Fibroblast of pulmonary artery (primary cell): ENCODE measurements at regions not wholly inside any gene's neighbourhood (a gene's known extent, or its start where the extent isn't known, plus 50 kb on each side); places are given as distances from the start of the nearest gene placed in this dataset.

ENCODE experiments used
- DNase-seq: peaks from one replicate; pipeline ENCODE4 v3.0.0-alpha.2; 2010; ENCODE audit warnings: low read depth
- H3K4me3 ChIP-seq: replicated peaks from 2 replicates; pipeline ENCODE4 v1.5.1; 2011; ENCODE audit warnings: low read depth, mild to moderate bottlenecking, control low read depth, low read length, moderate library complexity
- CTCF ChIP-seq: IDR thresholded peaks from 2 replicates; pipeline ENCODE4 v1.5.1; 2011; ENCODE audit warnings: mild to moderate bottlenecking, control low read depth, low read length, inconsistent platforms; ENCODE audit errors: missing control alignments

- H3K4me3 ChIP-seq = no peak overlapping the region
- no peak for TF ChIP-seq CTCF
- no peak for DNase-seq
Observed at GRCh38 chr19:5220866-5221265, 119.7 kb downstream of the PTPRS start.

- DNase-seq = no peak
- TF ChIP-seq CTCF = no peak
- no peak overlapping the region for H3K4me3 ChIP-seq
Observed at GRCh38 chr19:5220361-5220760, 120.3 kb downstream of the PTPRS start.

- DNase-seq = no peak
- TF ChIP-seq CTCF = no peak
- H3K4me3 ChIP-seq = no peak overlapping the region
Observed at GRCh38 chr19:5219551-5220304, 120.9 kb downstream of the PTPRS start.

- no peak for TF ChIP-seq CTCF
Observed at GRCh38 chr19:5218963-5219530, 121.6 kb downstream of the PTPRS start.

GRCh38 chr19:5218255-5218855 lies 122.3 kb downstream of the PTPRS start:
- no peak overlapping the region for H3K4me3 ChIP-seq
- no peak for DNase-seq
- no peak for TF ChIP-seq CTCF

More at GRCh38 chr19:5218963-5219530, 121.6 kb downstream of the PTPRS start:
- no peak overlapping the region for H3K4me3 ChIP-seq
- no peak for DNase-seq

GRCh38 chr19:5217171-5217570 lies 123.4 kb downstream of the PTPRS start:
- no peak for TF ChIP-seq CTCF
- no peak for DNase-seq

More at GRCh38 chr19:5217171-5217570, 123.4 kb downstream of the PTPRS start:
- H3K4me3 ChIP-seq = no peak overlapping the region
